ENCODE measurements at regions not wholly inside any gene's neighbourhood (a gene's known extent, or its start where the extent isn't known, plus 50 kb on each side); places are given as distances from the start of the nearest gene placed in this dataset.

DNA sequence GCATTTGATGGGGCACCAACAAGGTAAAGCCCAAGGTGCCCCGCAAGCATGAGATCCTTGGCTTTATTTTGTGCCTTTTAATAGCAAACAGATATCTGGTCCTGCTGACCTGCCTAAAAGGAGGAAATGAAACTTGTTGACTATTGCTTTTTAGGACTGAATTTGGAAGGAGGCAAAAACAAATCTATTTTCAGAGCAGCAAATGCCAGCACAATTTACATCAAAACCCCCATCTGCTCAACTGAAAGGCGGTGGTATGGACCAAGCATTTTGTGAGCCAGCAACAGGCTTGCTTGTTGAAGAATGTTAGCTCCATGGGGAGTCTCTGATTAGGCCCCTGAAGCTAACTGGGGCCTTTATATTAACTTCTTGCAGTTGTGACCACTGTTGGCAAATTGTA is 192.6 kb upstream of the E2F8 start:
- BruUV-seq (replicated peaks) = no TSS peak
- ChIA-PET CTCF (no interaction called here), POLR2A (no interaction called here)
- Histone ChIP-seq H3K36me3 (ENCODE audit: control insufficient read depth, insufficient read depth, low read length) (no peaks in the 10 kb centered on the region), H3K4me1 (ENCODE audit: control insufficient read depth, insufficient read depth, low read length) (no peaks in the 10 kb centered on the region), H3K4me3 (ENCODE audit: low read depth in 2 of 2, low read length in 2 of 2) (no peak overlapping the region), H3K27ac (ENCODE audit: low read length) (no peak overlapping the region), H3K9me3 (ENCODE audit: control insufficient read depth, insufficient read depth, low read depth, low read length) (no peaks in the 10 kb centered on the region), H3K27me3 (ENCODE audit: control insufficient read depth, insufficient read depth, low read length) (peaks cover 33% of the 10 kb centered on the region)
- no peak for ATAC-seq
- intact Hi-C loops (cut with micrococcal nuclease; ENCODE audit: unreplicated experiment) (no loop called here), in situ Hi-C loops (cut with HindIII; ENCODE audit: low pct_unique_long_range_greater_than_20kb, low sequenced_read_pairs) (no loop called here)
- no peak for DNase-seq (ENCODE audit: low read depth, low spot score)
- TF ChIP-seq, protein P1, sequence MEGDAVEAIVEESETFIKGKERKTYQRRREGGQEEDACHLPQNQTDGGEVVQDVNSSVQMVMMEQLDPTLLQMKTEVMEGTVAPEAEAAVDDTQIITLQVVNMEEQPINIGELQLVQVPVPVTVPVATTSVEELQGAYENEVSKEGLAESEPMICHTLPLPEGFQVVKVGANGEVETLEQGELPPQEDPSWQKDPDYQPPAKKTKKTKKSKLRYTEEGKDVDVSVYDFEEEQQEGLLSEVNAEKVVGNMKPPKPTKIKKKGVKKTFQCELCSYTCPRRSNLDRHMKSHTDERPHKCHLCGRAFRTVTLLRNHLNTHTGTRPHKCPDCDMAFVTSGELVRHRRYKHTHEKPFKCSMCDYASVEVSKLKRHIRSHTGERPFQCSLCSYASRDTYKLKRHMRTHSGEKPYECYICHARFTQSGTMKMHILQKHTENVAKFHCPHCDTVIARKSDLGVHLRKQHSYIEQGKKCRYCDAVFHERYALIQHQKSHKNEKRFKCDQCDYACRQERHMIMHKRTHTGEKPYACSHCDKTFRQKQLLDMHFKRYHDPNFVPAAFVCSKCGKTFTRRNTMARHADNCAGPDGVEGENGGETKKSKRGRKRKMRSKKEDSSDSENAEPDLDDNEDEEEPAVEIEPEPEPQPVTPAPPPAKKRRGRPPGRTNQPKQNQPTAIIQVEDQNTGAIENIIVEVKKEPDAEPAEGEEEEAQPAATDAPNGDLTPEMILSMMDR (IDR thresholded peaks at IDR 0.05) = no peak
- TF ChIP-seq, protein P2, sequence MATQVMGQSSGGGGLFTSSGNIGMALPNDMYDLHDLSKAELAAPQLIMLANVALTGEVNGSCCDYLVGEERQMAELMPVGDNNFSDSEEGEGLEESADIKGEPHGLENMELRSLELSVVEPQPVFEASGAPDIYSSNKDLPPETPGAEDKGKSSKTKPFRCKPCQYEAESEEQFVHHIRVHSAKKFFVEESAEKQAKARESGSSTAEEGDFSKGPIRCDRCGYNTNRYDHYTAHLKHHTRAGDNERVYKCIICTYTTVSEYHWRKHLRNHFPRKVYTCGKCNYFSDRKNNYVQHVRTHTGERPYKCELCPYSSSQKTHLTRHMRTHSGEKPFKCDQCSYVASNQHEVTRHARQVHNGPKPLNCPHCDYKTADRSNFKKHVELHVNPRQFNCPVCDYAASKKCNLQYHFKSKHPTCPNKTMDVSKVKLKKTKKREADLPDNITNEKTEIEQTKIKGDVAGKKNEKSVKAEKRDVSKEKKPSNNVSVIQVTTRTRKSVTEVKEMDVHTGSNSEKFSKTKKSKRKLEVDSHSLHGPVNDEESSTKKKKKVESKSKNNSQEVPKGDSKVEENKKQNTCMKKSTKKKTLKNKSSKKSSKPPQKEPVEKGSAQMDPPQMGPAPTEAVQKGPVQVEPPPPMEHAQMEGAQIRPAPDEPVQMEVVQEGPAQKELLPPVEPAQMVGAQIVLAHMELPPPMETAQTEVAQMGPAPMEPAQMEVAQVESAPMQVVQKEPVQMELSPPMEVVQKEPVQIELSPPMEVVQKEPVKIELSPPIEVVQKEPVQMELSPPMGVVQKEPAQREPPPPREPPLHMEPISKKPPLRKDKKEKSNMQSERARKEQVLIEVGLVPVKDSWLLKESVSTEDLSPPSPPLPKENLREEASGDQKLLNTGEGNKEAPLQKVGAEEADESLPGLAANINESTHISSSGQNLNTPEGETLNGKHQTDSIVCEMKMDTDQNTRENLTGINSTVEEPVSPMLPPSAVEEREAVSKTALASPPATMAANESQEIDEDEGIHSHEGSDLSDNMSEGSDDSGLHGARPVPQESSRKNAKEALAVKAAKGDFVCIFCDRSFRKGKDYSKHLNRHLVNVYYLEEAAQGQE (IDR thresholded peaks at IDR 0.05; ENCODE audit: insufficient read depth in 1 of 2, low read depth in 2 of 2, low read length in 1 of 2) = no peak
- TF ChIP-seq SIN3A (IDR thresholded peaks at IDR 0.05; ENCODE audit: borderline replicate concordance, insufficient read depth, low read depth, low read length) (no peak), POLR2AphosphoS5 (IDR thresholded peaks at IDR 0.05; ENCODE audit: low read depth, low read length) (no peak), TCF7L2 (IDR thresholded peaks at IDR 0.05; ENCODE audit: low read depth, low read length) (no peak)

DNA sequence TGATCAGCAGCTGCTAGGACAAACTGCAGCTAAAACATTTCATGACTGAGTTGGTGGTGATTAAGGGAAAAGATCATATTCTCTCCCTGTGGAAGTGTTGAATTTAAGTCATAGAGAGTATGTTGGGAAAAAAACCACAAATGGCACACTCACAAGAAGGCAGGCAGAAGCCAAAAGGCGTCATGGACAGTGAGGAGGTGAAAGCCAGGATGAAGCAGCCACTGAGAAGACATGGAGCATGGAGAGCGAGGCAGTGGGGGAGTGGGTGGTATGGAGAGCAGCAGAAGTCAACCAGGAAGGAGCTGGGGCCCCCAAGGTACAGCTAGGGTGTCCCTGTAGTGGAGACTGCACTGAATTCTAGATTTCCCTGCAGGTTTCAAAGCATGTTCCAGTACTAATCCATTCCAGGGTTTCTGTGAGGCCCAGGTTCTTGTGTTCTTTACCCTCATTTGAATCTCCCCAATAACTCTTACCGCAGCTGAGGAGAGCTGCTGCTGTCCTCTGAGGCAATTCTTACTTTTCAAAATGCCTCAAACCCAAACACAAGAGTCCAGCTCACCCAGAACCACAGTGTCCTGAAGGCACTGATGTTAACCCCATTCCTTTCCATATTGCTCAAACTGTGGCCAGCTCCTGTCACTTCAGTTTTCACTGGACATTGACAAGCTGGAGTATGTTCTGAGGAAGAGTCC is 191.8 kb upstream of the E2F8 start:
- intact Hi-C loops (cut with micrococcal nuclease; ENCODE audit: unreplicated experiment) = no loop called here

More for the DNA sequence above, 191.8 kb upstream of the E2F8 start:
- CTCF ChIA-PET = no interaction called here
- Histone ChIP-seq H3K4me3 (ENCODE audit: low read depth in 2 of 2, low read length in 2 of 2) (no peak overlapping the region), H3K27me3 (ENCODE audit: control insufficient read depth, insufficient read depth, low read length) (peaks cover 37% of the 10 kb centered on the region), H3K9me3 (ENCODE audit: control insufficient read depth, insufficient read depth, low read depth, low read length) (no peaks in the 10 kb centered on the region), H3K36me3 (ENCODE audit: control insufficient read depth, insufficient read depth, low read length) (no peaks in the 10 kb centered on the region), H3K4me1 (ENCODE audit: control insufficient read depth, insufficient read depth, low read length) (no peaks in the 10 kb centered on the region), H3K27ac (ENCODE audit: low read length) (no peak overlapping the region)
- in situ Hi-C loops (cut with HindIII; ENCODE audit: low pct_unique_long_range_greater_than_20kb, low sequenced_read_pairs) = no loop called here
- POLR2A ChIA-PET = no interaction called here
- no TSS peak for BruUV-seq (replicated peaks)
- DNase-seq (ENCODE audit: low read depth, low spot score) (no peak), ATAC-seq (no peak)
- TF ChIP-seq, protein P2 (IDR thresholded peaks at IDR 0.05; ENCODE audit: insufficient read depth in 1 of 2, low read depth in 2 of 2, low read length in 1 of 2) = no peak
